Kidney epithelial cell (primary cell): ENCODE measurements at regions not wholly inside any gene's neighbourhood (a gene's known extent, or its start where the extent isn't known, plus 50 kb on each side); places are given as distances from the start of the nearest gene placed in this dataset.

Experiments
- DNase-seq: peaks from one replicate; pipeline ENCODE4 v3.0.0-alpha.2; 2010; ENCODE audit warnings: low read depth
- H3K27me3 ChIP-seq: 2 replicates; pipeline ENCODE4 v1.6.0; 2011; ENCODE audit warnings: low read length; ENCODE audit not compliant: control insufficient read depth, insufficient read depth
- H3K36me3 ChIP-seq: 2 replicates; pipeline ENCODE4 v1.5.1; 2011; ENCODE audit warnings: low read length; ENCODE audit not compliant: control insufficient read depth, insufficient read depth
- H3K4me3 ChIP-seq: 2 replicates; pipeline ENCODE4 v1.5.1; 2011; ENCODE audit warnings: low read depth, mild to moderate bottlenecking, control low read depth, low read length
- CTCF ChIP-seq: IDR thresholded peaks from 2 replicates; pipeline ENCODE4 v1.5.1; 2011; ENCODE audit warnings: mild to moderate bottlenecking, moderate library complexity, low read length, control low read depth, inconsistent platforms; ENCODE audit not compliant: insufficient read depth, poor library complexity, severe bottlenecking

- Histone ChIP-seq H3K4me3 (no peak overlapping the region), H3K27me3 (no peaks in the 10 kb centered on the region), H3K36me3 (no peaks in the 10 kb centered on the region)
- no peak for DNase-seq
- no peak for TF ChIP-seq CTCF
Measured at GRCh38 chr12:107228076-107228475, 134.7 kb upstream of the CRY1 start.

DNA sequence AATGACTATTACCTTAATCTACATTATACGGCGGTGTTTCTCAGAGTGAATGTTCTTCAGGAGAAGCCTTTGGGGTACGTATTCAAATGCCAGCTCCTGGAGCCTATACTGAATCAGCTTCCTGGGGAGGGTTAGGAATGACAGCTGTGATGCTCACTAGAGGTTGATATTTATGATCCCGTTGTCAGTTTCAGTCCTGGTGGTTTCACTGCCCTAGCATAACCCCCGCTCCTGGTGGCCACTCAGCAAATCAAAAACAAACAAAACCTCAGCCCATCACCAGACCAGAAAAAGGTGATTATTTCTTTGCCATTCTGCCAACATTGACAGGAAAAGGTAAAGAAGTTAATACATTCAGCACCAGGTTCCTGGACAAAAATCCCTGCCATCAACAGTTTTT is 136.5 kb upstream of the CRY1 start:
- no peaks in the 10 kb centered on the region for H3K27me3 ChIP-seq
- no peak for TF ChIP-seq CTCF
- DNase-seq = no peak
- H3K36me3 ChIP-seq = no peaks in the 10 kb centered on the region
- H3K4me3 ChIP-seq = no peak overlapping the region

DNA sequence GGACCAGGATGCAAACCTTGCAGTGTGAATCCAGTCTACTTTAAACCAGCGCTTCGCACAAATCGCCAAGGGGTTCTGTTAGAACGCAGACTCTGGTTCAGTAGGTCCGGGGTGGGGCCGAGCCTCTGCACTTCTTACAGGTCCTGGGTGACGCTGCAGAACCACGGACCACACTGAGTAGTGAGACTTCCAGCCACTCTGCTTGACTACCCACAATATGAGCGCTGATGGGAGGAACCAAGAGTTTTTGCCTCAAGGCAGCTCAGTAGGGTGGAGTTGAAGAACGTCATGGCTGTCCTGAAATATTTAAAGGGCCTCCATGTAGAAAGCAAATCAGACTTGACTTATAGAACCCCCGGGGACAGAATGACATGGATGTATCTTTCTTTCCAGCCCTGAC is 138.0 kb upstream of the CRY1 start:
- no peak for DNase-seq
- Histone ChIP-seq H3K36me3 (no peaks in the 10 kb centered on the region), H3K27me3 (no peaks in the 10 kb centered on the region), H3K4me3 (no peak overlapping the region)
- no peak for TF ChIP-seq CTCF

DNA sequence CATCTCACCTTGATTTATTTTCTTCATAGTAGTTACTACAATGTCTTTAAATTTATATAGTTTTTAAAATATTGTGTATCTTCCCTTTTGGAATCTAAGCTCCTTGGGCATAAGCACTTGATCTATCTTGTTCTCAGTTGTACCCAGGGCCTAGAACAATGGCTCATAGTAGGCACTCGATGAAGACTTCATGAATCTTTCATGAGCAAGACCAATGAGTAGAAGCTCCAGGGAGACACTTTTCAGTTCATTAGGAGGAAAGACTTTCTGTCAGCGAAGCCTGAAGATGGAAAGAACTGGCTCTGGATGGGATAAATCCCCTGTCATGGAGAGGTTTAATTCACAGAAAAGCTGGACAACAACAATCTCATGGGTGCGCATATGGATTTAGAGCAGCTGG is 140.2 kb upstream of the CRY1 start:
- no peak for DNase-seq
- Histone ChIP-seq H3K36me3 (no peaks in the 10 kb centered on the region), H3K4me3 (no peak overlapping the region), H3K27me3 (no peaks in the 10 kb centered on the region)
- TF ChIP-seq CTCF = no peak

DNA sequence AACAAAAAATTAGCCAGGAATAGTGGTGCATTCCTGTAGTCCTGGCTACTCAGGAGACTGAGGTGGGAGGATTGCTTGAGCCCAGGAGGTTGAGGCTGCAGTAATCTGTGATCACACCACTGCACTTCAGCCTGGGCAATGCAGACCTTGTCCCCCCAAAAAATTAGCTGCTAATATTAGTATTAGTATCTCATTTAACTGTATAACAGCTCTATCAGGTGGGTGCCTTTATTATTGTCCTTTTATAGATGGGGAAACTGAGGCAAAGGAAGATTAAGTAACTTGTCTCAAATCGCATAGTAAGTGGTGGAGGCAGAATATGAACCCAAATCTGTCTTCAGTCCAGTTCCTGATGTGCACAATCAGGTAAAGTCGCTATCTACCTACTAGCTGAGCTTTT is 142.3 kb upstream of the CRY1 start:
- no peaks in the 10 kb centered on the region for H3K27me3 ChIP-seq
- no peaks in the 10 kb centered on the region for H3K36me3 ChIP-seq
- TF ChIP-seq CTCF = no peak
- no peak for DNase-seq
- no peak overlapping the region for H3K4me3 ChIP-seq

- TF ChIP-seq CTCF = no peak
- H3K27me3 ChIP-seq = no peaks in the 10 kb centered on the region
- H3K4me3 ChIP-seq = no peak overlapping the region
- no peaks in the 10 kb centered on the region for H3K36me3 ChIP-seq
- peak; percentile 38 for DNase-seq
Measured at GRCh38 chr12:107236824-107237511, 143.6 kb upstream of the CRY1 start.
